Keratinocyte (primary cell): ENCODE measurements at regions not wholly inside any gene's neighbourhood (a gene's known extent, or its start where the extent isn't known, plus 50 kb on each side); places are given as distances from the start of the nearest gene placed in this dataset.
A peak's percentile ranks its signal among the peaks of the same experiment; 100 is the strongest.

Experiments
- DNase-seq: peaks from one replicate; pipeline ENCODE4 v3.0.0-alpha.2; 2011; ENCODE audit warnings: low read depth, missing footprints, low spot score
- FAIRE-seq: peaks from 2 replicates; lab custom pipeline; 2011; peaks lifted over from hg19 to GRCh38; lab: Jason Lieb, UNC
- H2AFZ ChIP-seq: 2 replicates; pipeline ENCODE4 v1.6.0; 2012; ENCODE audit warnings: low read length, control low read depth, inconsistent platforms; ENCODE audit not compliant: control insufficient read depth
- H3K27ac ChIP-seq: 2 replicates; pipeline ENCODE4 v1.5.1; 2011; ENCODE audit warnings: low read length; ENCODE audit not compliant: control insufficient read depth, insufficient read depth
- H3K27me3 ChIP-seq: 3 replicates; pipeline ENCODE4 v1.6.0; 2011; ENCODE audit warnings: low read length; ENCODE audit not compliant: control insufficient read depth, insufficient read depth; ENCODE audit errors: extremely low read depth
- H3K36me3 ChIP-seq, 2 experiments: 2 replicates in 1 of 2; 3 replicates in 1 of 2; pipeline ENCODE4 v1.5.1; 2011; ENCODE audit warnings: low read length in 2 of 2, mild to moderate bottlenecking in 1 of 2; ENCODE audit not compliant: control insufficient read depth in 2 of 2, insufficient read depth in 2 of 2; ENCODE audit errors: extremely low read depth in 1 of 2
- H3K4me1 ChIP-seq: 3 replicates; pipeline ENCODE4 v1.5.1; 2011; ENCODE audit warnings: low read length; ENCODE audit not compliant: control insufficient read depth, insufficient read depth; ENCODE audit errors: extremely low read depth
- H3K4me2 ChIP-seq: 3 replicates; pipeline ENCODE4 v1.6.0; 2011; ENCODE audit warnings: low read depth, low read length; ENCODE audit not compliant: control insufficient read depth, insufficient read depth; ENCODE audit errors: extremely low read depth
- H3K4me3 ChIP-seq, 3 experiments: fragments of 200-600 bp in 1 of 3; sonication (generic) in 1 of 3; 2 replicates in 2 of 3; 3 replicates in 1 of 3; pipeline ENCODE4 v1.5.1; 2011 to 2016; ENCODE audit warnings: low read length in 3 of 3, mild to moderate bottlenecking in 3 of 3, control low read depth in 2 of 3, inconsistent platforms in 1 of 3, low read depth in 1 of 3, mixed read lengths in 1 of 3, mixed run types in 1 of 3, moderate library complexity in 1 of 3; ENCODE audit not compliant: control insufficient read depth in 2 of 3, insufficient read depth in 2 of 3; ENCODE audit errors: extremely low read depth in 1 of 3
- H3K79me2 ChIP-seq: 2 replicates; pipeline ENCODE4 v1.6.0; 2012; ENCODE audit warnings: low read length; ENCODE audit not compliant: control insufficient read depth, insufficient read depth
- H3K9ac ChIP-seq: 3 replicates; pipeline ENCODE4 v1.6.0; 2011; ENCODE audit warnings: low read length; ENCODE audit not compliant: control insufficient read depth, insufficient read depth; ENCODE audit errors: extremely low read depth
- H3K9me1 ChIP-seq: 3 replicates; pipeline ENCODE4 v1.6.0; 2011; ENCODE audit warnings: low read length; ENCODE audit not compliant: control insufficient read depth, insufficient read depth; ENCODE audit errors: extremely low read depth
- H3K9me3 ChIP-seq: 2 replicates; pipeline ENCODE4 v1.5.1; 2012; ENCODE audit warnings: low read depth, low read length; ENCODE audit not compliant: control insufficient read depth
- H4K20me1 ChIP-seq: 3 replicates; pipeline ENCODE4 v1.6.0; 2011; ENCODE audit warnings: low read length; ENCODE audit not compliant: control insufficient read depth, insufficient read depth; ENCODE audit errors: extremely low read depth
- EZH2 ChIP-seq: IDR thresholded peaks from one replicate; pipeline ENCODE4 v1.6.1; 2012; ENCODE audit warnings: inconsistent platforms, mild to moderate bottlenecking, low read length, moderate library complexity
- dilution Hi-C: fragments of 300-500 bp; cut with MboI; formaldehyde crosslinking; loops from one replicate; pipeline ENCODE4 v1.7.0; 2020; ENCODE audit warnings: low sequenced_read_pairs; ENCODE audit not compliant: extremely low pct_ligation_motif_present
- TF ChIP-seq, protein P1 (sequence below), 3 experiments: IDR thresholded peaks in 1 of 3; conservative IDR thresholded peaks in 1 of 3; optimal IDR thresholded peaks in 1 of 3; 2 replicates in 2 of 3; 3 replicates in 1 of 3; pipeline versions ENCODE3 to v1.5.1; 2011; ENCODE audit warnings: low read length in 3 of 3, mild to moderate bottlenecking in 3 of 3, moderate library complexity in 2 of 3, control low read depth in 1 of 3, inconsistent platforms in 1 of 3; ENCODE audit not compliant: insufficient read depth in 2 of 3; ENCODE audit errors: extremely low read depth in 1 of 3

DNA sequence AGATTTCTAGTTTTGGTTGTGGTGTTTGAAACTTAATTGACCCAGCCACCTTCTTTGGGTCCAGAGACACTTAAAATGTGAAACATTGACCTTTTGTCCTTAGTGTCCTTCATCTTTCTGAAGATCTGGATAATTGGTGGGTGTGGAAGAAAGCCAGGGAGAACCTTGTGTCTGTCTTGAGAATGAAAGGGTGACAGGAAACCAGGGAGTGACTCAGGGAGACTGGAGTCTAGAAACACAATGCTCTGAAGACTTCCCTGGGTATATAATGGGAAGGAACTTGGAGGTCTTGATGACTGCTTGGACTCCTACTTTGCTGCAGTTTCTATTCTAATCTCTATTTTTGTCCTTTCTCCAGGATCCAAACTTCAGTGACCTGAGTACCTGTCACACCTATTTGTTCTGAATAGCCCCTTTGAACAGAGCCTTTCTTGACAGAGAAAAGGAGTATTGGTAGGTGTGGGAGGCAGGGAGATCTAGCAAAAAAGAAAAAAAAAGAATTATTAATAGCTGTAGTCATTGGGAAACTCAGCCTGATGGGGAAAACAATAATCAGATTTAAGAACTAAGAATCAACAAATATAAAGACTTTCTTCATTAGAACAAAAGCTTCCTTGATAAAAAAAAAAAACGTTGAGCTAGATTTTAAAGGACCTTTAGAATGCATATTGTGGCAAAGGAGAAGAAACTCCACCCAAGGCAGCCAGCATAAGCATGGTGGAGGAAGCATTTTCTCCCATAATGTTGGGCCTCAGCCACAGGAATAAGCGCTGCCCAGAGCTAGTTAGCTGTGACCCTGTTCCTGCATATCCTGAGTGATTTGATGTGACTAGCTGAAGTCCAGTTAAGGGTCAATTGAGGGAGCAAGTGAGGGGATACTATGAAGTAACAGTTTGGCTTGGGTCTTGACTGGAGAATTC is 77.9 kb upstream of the HOXC13 start:
- Histone ChIP-seq H3K27ac (no peak overlapping the region), H3K4me1 (peaks cover 33% of the 10 kb centered on the region), H3K79me2 (no peaks in the 10 kb centered on the region), H3K36me3 (no peaks in the 10 kb centered on the region), H3K4me2 (no peak overlapping the region), H3K9me1 (no peaks in the 10 kb centered on the region), H3K9me3 (no peaks in the 10 kb centered on the region), H4K20me1 (no peaks in the 10 kb centered on the region), H3K4me3 (no peak overlapping the region), H3K27me3 (no peaks in the 10 kb centered on the region), H2AFZ (peak overlapping the region; percentile 35), H3K9ac (no peak overlapping the region)
- TF ChIP-seq, protein P1, sequence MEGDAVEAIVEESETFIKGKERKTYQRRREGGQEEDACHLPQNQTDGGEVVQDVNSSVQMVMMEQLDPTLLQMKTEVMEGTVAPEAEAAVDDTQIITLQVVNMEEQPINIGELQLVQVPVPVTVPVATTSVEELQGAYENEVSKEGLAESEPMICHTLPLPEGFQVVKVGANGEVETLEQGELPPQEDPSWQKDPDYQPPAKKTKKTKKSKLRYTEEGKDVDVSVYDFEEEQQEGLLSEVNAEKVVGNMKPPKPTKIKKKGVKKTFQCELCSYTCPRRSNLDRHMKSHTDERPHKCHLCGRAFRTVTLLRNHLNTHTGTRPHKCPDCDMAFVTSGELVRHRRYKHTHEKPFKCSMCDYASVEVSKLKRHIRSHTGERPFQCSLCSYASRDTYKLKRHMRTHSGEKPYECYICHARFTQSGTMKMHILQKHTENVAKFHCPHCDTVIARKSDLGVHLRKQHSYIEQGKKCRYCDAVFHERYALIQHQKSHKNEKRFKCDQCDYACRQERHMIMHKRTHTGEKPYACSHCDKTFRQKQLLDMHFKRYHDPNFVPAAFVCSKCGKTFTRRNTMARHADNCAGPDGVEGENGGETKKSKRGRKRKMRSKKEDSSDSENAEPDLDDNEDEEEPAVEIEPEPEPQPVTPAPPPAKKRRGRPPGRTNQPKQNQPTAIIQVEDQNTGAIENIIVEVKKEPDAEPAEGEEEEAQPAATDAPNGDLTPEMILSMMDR (optimal IDR thresholded peaks at IDR 0.05 in 1 of 3, IDR thresholded peaks at IDR 0.05 in 1 of 3, conservative IDR thresholded peaks at IDR 0.05 in 1 of 3; ENCODE audit: extremely low read depth in 1 of 3, insufficient read depth in 2 of 3, low read length in 3 of 3) = no peak
- no peak for TF ChIP-seq EZH2
- DNase-seq = no peak
- FAIRE-seq = peak; percentile 74
- dilution Hi-C loops = no loop called here

DNA sequence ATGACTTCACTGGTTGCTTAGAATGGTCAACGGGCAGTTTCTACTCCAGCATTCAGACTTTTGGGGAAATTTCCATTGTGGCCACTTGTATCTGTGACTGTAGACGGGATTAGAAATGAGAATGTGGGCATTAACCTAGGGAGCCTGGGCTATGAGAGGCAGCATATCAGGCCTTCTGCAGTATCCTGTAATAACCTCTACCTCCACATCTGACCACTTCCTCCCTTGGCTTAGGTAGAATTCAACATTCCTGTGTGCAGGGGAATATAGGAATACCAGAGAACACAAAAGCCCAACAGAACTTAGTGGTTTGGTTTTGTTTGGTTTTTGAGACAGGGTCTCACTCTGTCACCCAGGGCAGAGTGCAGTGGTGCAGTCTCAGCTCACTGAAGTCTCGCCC is 76.4 kb upstream of the HOXC13 start:
- dilution Hi-C loops = no loop called here
- Histone ChIP-seq H4K20me1 (no peaks in the 10 kb centered on the region), H3K4me3 (no peak overlapping the region), H3K4me2 (peak overlapping the region; percentile 13), H3K79me2 (no peaks in the 10 kb centered on the region), H3K27me3 (no peaks in the 10 kb centered on the region), H2AFZ (no peak overlapping the region), H3K4me1 (peaks cover 33% of the 10 kb centered on the region), H3K9me3 (no peaks in the 10 kb centered on the region), H3K36me3 (no peaks in the 10 kb centered on the region), H3K9me1 (no peaks in the 10 kb centered on the region), H3K27ac (peak overlapping the region; percentile 53), H3K9ac (no peak overlapping the region)
- DNase-seq (no peak), FAIRE-seq (peak; percentile 29)
- TF ChIP-seq EZH2 = no peak
- TF ChIP-seq, protein P1 (optimal IDR thresholded peaks at IDR 0.05 in 1 of 3, IDR thresholded peaks at IDR 0.05 in 1 of 3, conservative IDR thresholded peaks at IDR 0.05 in 1 of 3; ENCODE audit: extremely low read depth in 1 of 3, insufficient read depth in 2 of 3, low read length in 3 of 3) = no peak
